ENCODE measurements at regions not wholly inside any gene's neighbourhood (a gene's known extent, or its start where the extent isn't known, plus 50 kb on each side); places are given as distances from the start of the nearest gene placed in this dataset.
A peak's percentile ranks its signal among the peaks of the same experiment; 100 is the strongest.

- Histone ChIP-seq H3K4me3 (ENCODE audit: low read depth, low read length) (no peak overlapping the region), H3K27me3 (ENCODE audit: insufficient read depth, low read depth, severe bottlenecking) (no peaks in the 10 kb centered on the region), H3K9me3 (ENCODE audit: severe bottlenecking) (no peaks in the 10 kb centered on the region), H3K36me3 (no peaks in the 10 kb centered on the region), H3K27ac (no peak overlapping the region)
- DNase-seq = no peak
- TF ChIP-seq, protein P1, sequence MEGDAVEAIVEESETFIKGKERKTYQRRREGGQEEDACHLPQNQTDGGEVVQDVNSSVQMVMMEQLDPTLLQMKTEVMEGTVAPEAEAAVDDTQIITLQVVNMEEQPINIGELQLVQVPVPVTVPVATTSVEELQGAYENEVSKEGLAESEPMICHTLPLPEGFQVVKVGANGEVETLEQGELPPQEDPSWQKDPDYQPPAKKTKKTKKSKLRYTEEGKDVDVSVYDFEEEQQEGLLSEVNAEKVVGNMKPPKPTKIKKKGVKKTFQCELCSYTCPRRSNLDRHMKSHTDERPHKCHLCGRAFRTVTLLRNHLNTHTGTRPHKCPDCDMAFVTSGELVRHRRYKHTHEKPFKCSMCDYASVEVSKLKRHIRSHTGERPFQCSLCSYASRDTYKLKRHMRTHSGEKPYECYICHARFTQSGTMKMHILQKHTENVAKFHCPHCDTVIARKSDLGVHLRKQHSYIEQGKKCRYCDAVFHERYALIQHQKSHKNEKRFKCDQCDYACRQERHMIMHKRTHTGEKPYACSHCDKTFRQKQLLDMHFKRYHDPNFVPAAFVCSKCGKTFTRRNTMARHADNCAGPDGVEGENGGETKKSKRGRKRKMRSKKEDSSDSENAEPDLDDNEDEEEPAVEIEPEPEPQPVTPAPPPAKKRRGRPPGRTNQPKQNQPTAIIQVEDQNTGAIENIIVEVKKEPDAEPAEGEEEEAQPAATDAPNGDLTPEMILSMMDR (IDR thresholded peaks at IDR 0.05; ENCODE audit: low read depth, low read length) = no peak
Observed at GRCh38 chr7:68754414-68754813, 843.9 kb upstream of the AUTS2 start.

DNA sequence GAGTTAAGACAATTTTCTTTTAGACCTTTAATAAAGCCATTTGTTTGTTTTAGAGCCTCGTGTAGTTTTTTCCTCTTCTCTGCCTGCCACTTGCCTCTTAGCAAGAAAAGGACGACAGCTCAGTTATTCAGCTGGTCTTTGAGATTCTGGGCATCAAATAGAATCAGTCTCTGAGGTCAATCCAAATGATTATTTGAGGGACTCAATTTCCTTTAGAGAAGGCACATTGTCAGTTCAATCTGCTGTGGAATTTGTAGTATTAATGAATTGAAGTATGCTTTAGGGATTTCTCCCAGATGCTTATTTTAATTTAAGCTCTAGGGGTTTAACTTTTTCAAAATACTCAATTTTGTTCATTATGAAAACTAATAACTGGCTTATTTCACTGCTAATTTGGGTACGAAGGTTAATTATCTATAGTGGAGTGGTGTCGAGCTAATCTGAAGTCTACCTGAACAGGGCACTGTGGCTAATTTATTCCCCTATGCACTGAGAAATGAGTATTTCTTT, 841.2 kb upstream of the AUTS2 start:
- no peak for DNase-seq
- H3K9me3 ChIP-seq (ENCODE audit: severe bottlenecking) = no peaks in the 10 kb centered on the region
- TF ChIP-seq, protein P1 (IDR thresholded peaks at IDR 0.05; ENCODE audit: low read depth, low read length) = no peak
- H3K4me3 ChIP-seq (ENCODE audit: low read depth, low read length) = no peak overlapping the region
- H3K27ac ChIP-seq = no peak overlapping the region
- no peaks in the 10 kb centered on the region for H3K36me3 ChIP-seq
- no peaks in the 10 kb centered on the region for H3K27me3 ChIP-seq (ENCODE audit: insufficient read depth, low read depth, severe bottlenecking)

DNA sequence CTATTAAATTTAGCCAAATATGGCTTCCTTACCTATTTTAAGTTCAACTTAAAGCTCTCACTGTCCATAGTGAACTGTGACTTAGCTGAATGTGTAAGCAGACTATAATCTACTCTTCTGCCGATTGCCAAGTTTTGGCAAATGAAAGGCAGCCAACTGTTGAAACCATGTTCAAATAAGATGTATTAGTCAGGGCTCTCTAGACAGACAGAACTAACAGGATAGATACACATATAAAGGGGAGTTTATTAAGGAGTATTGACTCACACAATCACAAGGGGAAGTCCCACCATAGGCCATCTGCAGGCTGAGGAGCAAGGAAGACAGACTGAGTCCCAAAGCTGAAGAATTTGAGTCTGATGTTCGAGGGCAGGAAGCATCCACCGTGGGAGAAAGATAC, 837.7 kb upstream of the AUTS2 start:
- no peak overlapping the region for H3K4me3 ChIP-seq (ENCODE audit: low read depth, low read length)

DNA sequence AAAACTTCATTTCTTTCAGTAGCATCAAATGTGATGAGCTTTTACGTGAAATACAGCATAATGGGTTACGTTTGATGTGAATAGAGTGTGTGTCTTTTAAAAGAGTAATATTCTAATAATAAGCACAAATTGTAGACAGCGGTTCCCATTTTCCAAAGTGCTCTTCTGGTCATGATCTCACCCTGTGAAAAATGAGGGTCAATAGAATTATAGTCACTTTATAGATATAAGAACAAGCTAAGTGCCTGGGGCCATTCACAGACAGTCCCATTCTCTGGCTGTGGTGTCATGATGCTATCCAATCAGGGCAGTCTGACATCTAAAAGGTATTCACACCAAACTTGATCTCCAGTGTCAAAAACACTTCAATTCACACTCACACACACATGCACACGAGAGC, 830.8 kb upstream of the AUTS2 start:
- Histone ChIP-seq H3K4me3 (ENCODE audit: low read depth, low read length) (no peak overlapping the region), H3K36me3 (no peaks in the 10 kb centered on the region), H3K9me3 (ENCODE audit: severe bottlenecking) (peaks cover 9% of the 10 kb centered on the region), H3K27me3 (ENCODE audit: insufficient read depth, low read depth, severe bottlenecking) (no peaks in the 10 kb centered on the region), H3K27ac (no peak overlapping the region)
- TF ChIP-seq, protein P1 (IDR thresholded peaks at IDR 0.05; ENCODE audit: low read depth, low read length) = no peak
- no peak for DNase-seq

More for the DNA sequence above, 837.7 kb upstream of the AUTS2 start:
- Histone ChIP-seq H3K27ac (no peak overlapping the region), H3K36me3 (no peaks in the 10 kb centered on the region), H3K27me3 (ENCODE audit: insufficient read depth, low read depth, severe bottlenecking) (no peaks in the 10 kb centered on the region), H3K9me3 (ENCODE audit: severe bottlenecking) (peaks cover 9% of the 10 kb centered on the region)
- no peak for DNase-seq
- TF ChIP-seq, protein P1 (IDR thresholded peaks at IDR 0.05; ENCODE audit: low read depth, low read length) = no peak

GRCh38 chr7:68770649-68771048, 827.6 kb upstream of the AUTS2 start:
- no peaks in the 10 kb centered on the region for H3K36me3 ChIP-seq
- H3K27me3 ChIP-seq (ENCODE audit: insufficient read depth, low read depth, severe bottlenecking) = no peaks in the 10 kb centered on the region
- H3K27ac ChIP-seq = no peak overlapping the region
- H3K4me3 ChIP-seq (ENCODE audit: low read depth, low read length) = no peak overlapping the region
- peak; percentile 43 for DNase-seq
- no peaks in the 10 kb centered on the region for H3K9me3 ChIP-seq (ENCODE audit: severe bottlenecking)
- TF ChIP-seq, protein P1 (IDR thresholded peaks at IDR 0.05; ENCODE audit: low read depth, low read length) = no peak

GRCh38 chr7:68776326-68776725, 821.9 kb upstream of the AUTS2 start:
- H3K4me3 ChIP-seq (ENCODE audit: low read depth, low read length) = no peak overlapping the region
- H3K27me3 ChIP-seq (ENCODE audit: insufficient read depth, low read depth, severe bottlenecking) = no peaks in the 10 kb centered on the region
- no peak overlapping the region for H3K27ac ChIP-seq
- no peaks in the 10 kb centered on the region for H3K36me3 ChIP-seq
- no peak for DNase-seq
- TF ChIP-seq, protein P1 (IDR thresholded peaks at IDR 0.05; ENCODE audit: low read depth, low read length) = no peak
- H3K9me3 ChIP-seq (ENCODE audit: severe bottlenecking) = no peaks in the 10 kb centered on the region
